SH-SY5Y (cell line): ENCODE measurements at regions not wholly inside any gene's neighbourhood (a gene's known extent, or its start where the extent isn't known, plus 50 kb on each side); places are given as distances from the start of the nearest gene placed in this dataset.

ENCODE experiments used
- GATA2 ChIP-seq: IDR thresholded peaks from 2 replicates; pipeline ENCODE4 v1.6.1; 2011; ENCODE audit warnings: mild to moderate bottlenecking, low read depth, low read length
- GATA3 ChIP-seq: IDR thresholded peaks from 2 replicates; pipeline ENCODE4 v1.6.1; 2011; ENCODE audit warnings: low read depth, mild to moderate bottlenecking, low read length, moderate library complexity

GRCh38 chr2:16005816-16006536, 65.6 kb downstream of the MYCN start:
- TF ChIP-seq GATA3 (no peak), GATA2 (no peak)
